GM12878 (cell line): ENCODE measurements at regions not wholly inside any gene's neighbourhood (a gene's known extent, or its start where the extent isn't known, plus 50 kb on each side); places are given as distances from the start of the nearest gene placed in this dataset.

Experiments
- ATAC-seq: fragments of 200-7000 bp; cut with Tn5 transposase; 3 replicates; pipeline ENCODE4 v1.9.1; 2020; ENCODE audit warnings: mild to moderate bottlenecking, moderate library complexity
- BruUV-seq: library from RNA; stranded (reverse); fragments of 400-500 nt; replicated peaks from 2 replicates; lab custom pipeline; 2021; lab: Mats Ljungman, UMichigan
- CTCF ChIA-PET: fragments of 300-600 bp; sonication (Branson Sonifier 250); formaldehyde crosslinking; extraction: SDS; loops from one replicate; lab custom pipeline; 2021; ENCODE audit warnings: inconsistent platforms; lab: Yijun Ruan, JAX
- POLR2A ChIA-PET: fragments of 350-600 bp; formaldehyde crosslinking; extraction: SDS; loops from one replicate; lab custom pipeline; 2021; ENCODE audit warnings: inconsistent platforms; lab: Charles Lee
- RAD21 ChIA-PET: fragments of 300-600 bp; sonication (Branson Sonifier 250); formaldehyde crosslinking; loops from one replicate; lab custom pipeline; 2023; ENCODE audit warnings: antibody characterized with exemption; ENCODE audit not compliant: unreplicated experiment; lab: Charles Lee
- SMC1A ChIA-PET: fragments of 300-600 bp; sonication (Branson Sonifier 250); formaldehyde crosslinking; loops from one replicate; lab custom pipeline; 2023; ENCODE audit not compliant: unreplicated experiment, uncharacterized antibody; lab: Charles Lee
- DNase-seq: peaks from one replicate; pipeline ENCODE4 v3.0.0-alpha.2; 2011; ENCODE audit warnings: low read depth, low spot score
- FAIRE-seq: peaks from 3 replicates; lab custom pipeline; 2011; peaks lifted over from hg19 to GRCh38; lab: Jason Lieb, UNC
- H2AFZ ChIP-seq: 2 replicates; pipeline ENCODE4 v1.6.0; 2011; ENCODE audit warnings: low read depth, low read length, control low read depth; ENCODE audit not compliant: control insufficient read depth
- H3K27ac ChIP-seq: 2 replicates; pipeline ENCODE4 v1.5.1; 2011; ENCODE audit warnings: control low read depth; ENCODE audit not compliant: control insufficient read depth, insufficient read depth
- H3K27me3 ChIP-seq, 2 experiments: replicated peaks in 1 of 2; 2 replicates each; pipeline versions ENCODE4 v1.6.0 to v1.6.1; 2011; ENCODE audit warnings: low read length in 1 of 2; ENCODE audit not compliant: control insufficient read depth in 2 of 2, insufficient read depth in 2 of 2
- H3K36me3 ChIP-seq, 2 experiments: 2 replicates each; pipeline ENCODE4 v1.5.1; 2011; ENCODE audit warnings: low read length in 1 of 2; ENCODE audit not compliant: control insufficient read depth in 2 of 2, insufficient read depth in 2 of 2
- H3K4me1 ChIP-seq: 2 replicates; pipeline ENCODE4 v1.6.1; 2011; ENCODE audit warnings: mild to moderate bottlenecking, low read length, moderate library complexity, mixed read lengths; ENCODE audit not compliant: control insufficient read depth, insufficient read depth
- H3K4me2 ChIP-seq: 2 replicates; pipeline ENCODE4 v1.6.0; 2011; ENCODE audit warnings: control low read depth; ENCODE audit not compliant: control insufficient read depth, insufficient read depth
- H3K4me3 ChIP-seq: fragments of 200-600 bp; sonication (generic); 2 replicates; pipeline ENCODE4 v1.5.1; 2016
- H3K79me2 ChIP-seq: 2 replicates; pipeline ENCODE4 v1.6.0; 2011; ENCODE audit warnings: low read length; ENCODE audit not compliant: control insufficient read depth, insufficient read depth
- H3K9ac ChIP-seq: 2 replicates; pipeline ENCODE4 v1.8.0; 2011; ENCODE audit warnings: low read length, control low read depth, mixed read lengths; ENCODE audit not compliant: control insufficient read depth, insufficient read depth
- H3K9me3 ChIP-seq: replicated peaks from 3 replicates; pipeline ENCODE4 v1.5.1; 2011; ENCODE audit warnings: mild to moderate bottlenecking, low read length; ENCODE audit not compliant: control insufficient read depth, insufficient read depth
- H4K20me1 ChIP-seq: 2 replicates; pipeline ENCODE4 v1.6.0; 2011; ENCODE audit not compliant: control insufficient read depth, insufficient read depth
- CEBPB ChIP-seq, 2 experiments: fragments of 150-350 bp in 1 of 2; IDR thresholded peaks; 2 replicates each; pipeline ENCODE4 v1.6.1; 2012 to 2014; ENCODE audit warnings: low read depth in 2 of 2, low read length in 2 of 2, borderline replicate concordance in 1 of 2, inconsistent platforms in 1 of 2
- MTA2 ChIP-seq: fragments of 450-650 bp; IDR thresholded peaks from 2 replicates; pipeline ENCODE4 v1.6.1; 2016; ENCODE audit warnings: low read depth, mild to moderate bottlenecking, moderate library complexity
- RAD51 ChIP-seq: fragments of 450-650 bp; IDR thresholded peaks from 2 replicates; pipeline ENCODE4 v1.6.1; 2016; ENCODE audit warnings: moderate library complexity, mild to moderate bottlenecking, inconsistent platforms
- SUZ12 ChIP-seq: fragments of 200-600 bp; sonication (generic); IDR thresholded peaks from one replicate; pipeline ENCODE4 v1.6.1; 2018; ENCODE audit warnings: antibody characterized with exemption, mild to moderate bottlenecking; ENCODE audit not compliant: unreplicated experiment
- TARDBP ChIP-seq: IDR thresholded peaks from 2 replicates; pipeline ENCODE4 v1.6.1; 2016; ENCODE audit warnings: borderline replicate concordance
- TCF7 ChIP-seq: IDR thresholded peaks from 2 replicates; pipeline ENCODE4 v1.6.1; 2014; ENCODE audit warnings: antibody characterized with exemption, borderline replicate concordance
- WGBS: methylation state at CpG from one replicate; pipeline ENCODE4 v1.1.6; 2016; ENCODE audit warnings: low lambda C conversion rate; ENCODE audit not compliant: insufficient replicate concordance, insufficient coverage; ENCODE audit errors: missing lambda C conversion rate; 5-methylcytosine and 5-hydroxymethylcytosine counted together
- in situ Hi-C: fragments of 300-500 bp; cut with MboI; formaldehyde crosslinking; loops from 9 replicates; pipeline ENCODE4 v1.14.3; 2018; ENCODE audit warnings: mixed read lengths
- intact Hi-C: fragments of 100-400 bp; cut with micrococcal nuclease; formaldehyde crosslinking; loops from one replicate; pipeline ENCODE4 v1.14.2; 2022; ENCODE audit not compliant: unreplicated experiment
- TF ChIP-seq, protein P1 (sequence below), 3 experiments: IDR thresholded peaks in 2 of 3; conservative IDR thresholded peaks in 1 of 3; 2 replicates each; pipeline ENCODE4 v1.5.1; 2011; ENCODE audit warnings: low read depth in 3 of 3, low read length in 3 of 3, mild to moderate bottlenecking in 3 of 3, control low read depth in 2 of 3, moderate library complexity in 2 of 3, inconsistent platforms in 1 of 3, mixed read lengths in 1 of 3; ENCODE audit not compliant: control insufficient read depth in 2 of 3, insufficient read depth in 1 of 3; ENCODE audit errors: extremely low read depth in 1 of 3

DNA sequence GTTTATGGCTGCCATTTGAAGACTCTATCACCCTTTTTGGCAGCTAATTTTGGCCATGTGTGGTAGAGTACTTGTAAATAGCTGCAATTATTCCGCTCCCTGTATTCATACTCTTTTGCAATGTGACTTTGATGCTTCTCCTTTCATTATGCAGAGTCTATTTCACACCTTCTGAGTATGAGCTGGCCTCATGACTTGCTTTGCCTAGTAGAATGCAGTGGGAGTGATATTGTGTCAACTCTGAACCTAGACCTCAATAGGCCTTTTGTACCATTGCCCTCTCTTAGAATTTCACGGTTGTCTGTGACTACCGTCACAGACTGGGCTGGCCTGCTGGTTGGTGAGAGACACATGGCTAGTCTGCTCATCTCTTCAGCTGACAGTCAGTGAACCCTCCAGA lies 118.8 kb downstream of the DDIT4L start:
- ATAC-seq: peak; percentile 40
- SMC1A ChIA-PET: interaction anchor here (0.9 to 1.3 kb wide), 4 partner anchors 10 to 73 kb away, joined by 3 to 4 read pairs (median 4); no protein-coding TSS in a partner anchor
- no TSS peak for BruUV-seq
- Histone ChIP-seq H3K36me3 (no peaks in the 10 kb centered on the region), H3K4me2 (no peak overlapping the region), H3K9me3 (no peaks in the 10 kb centered on the region; the same call in 2 of the 3 replicates), H3K4me1 (no peaks in the 10 kb centered on the region), H3K27ac (no peak overlapping the region), H3K4me3 (no peak overlapping the region), H3K27me3 (no peaks in the 10 kb centered on the region), H3K9ac (no peak overlapping the region), H2AFZ (no peak overlapping the region), H3K79me2 (no peaks in the 10 kb centered on the region), H4K20me1 (no peaks in the 10 kb centered on the region)
- CTCF ChIA-PET: interaction anchor here (0.8 to 2.8 kb wide), 3 partner anchors 10 to 35 kb away, joined by 3 to 9 read pairs (median 4); no protein-coding TSS in a partner anchor
- in situ Hi-C loops (no loop called here), intact Hi-C loops (no loop called here)
- WGBS: 64% methylated on average over 3 of the region's 3 CpGs
- no peak for FAIRE-seq
- POLR2A ChIA-PET: interaction anchor here (0.6 to 1.2 kb wide), 2 partner anchors 22 to 1574 kb away, joined by 3 to 4 read pairs; no protein-coding TSS in a partner anchor
- no peak for DNase-seq
- RAD21 ChIA-PET: interaction anchor here (0.9 to 1.8 kb wide), 2 partner anchors 9 to 73 kb away, joined by 3 to 5 read pairs; no protein-coding TSS in a partner anchor
- no peak for TF ChIP-seq TCF7
- TF ChIP-seq MTA2: 0 out of 2 replicates have a peak, but pooled peaks have one; percentile 17
- TF ChIP-seq RAD51: no peak
- TF ChIP-seq TARDBP: no peak
- no peak for TF ChIP-seq CEBPB (IDR thresholded peaks at IDR 0.05; ENCODE audit: borderline replicate concordance in 1 of 2, low read depth in 2 of 2, low read length in 2 of 2)
- TF ChIP-seq, protein P1, sequence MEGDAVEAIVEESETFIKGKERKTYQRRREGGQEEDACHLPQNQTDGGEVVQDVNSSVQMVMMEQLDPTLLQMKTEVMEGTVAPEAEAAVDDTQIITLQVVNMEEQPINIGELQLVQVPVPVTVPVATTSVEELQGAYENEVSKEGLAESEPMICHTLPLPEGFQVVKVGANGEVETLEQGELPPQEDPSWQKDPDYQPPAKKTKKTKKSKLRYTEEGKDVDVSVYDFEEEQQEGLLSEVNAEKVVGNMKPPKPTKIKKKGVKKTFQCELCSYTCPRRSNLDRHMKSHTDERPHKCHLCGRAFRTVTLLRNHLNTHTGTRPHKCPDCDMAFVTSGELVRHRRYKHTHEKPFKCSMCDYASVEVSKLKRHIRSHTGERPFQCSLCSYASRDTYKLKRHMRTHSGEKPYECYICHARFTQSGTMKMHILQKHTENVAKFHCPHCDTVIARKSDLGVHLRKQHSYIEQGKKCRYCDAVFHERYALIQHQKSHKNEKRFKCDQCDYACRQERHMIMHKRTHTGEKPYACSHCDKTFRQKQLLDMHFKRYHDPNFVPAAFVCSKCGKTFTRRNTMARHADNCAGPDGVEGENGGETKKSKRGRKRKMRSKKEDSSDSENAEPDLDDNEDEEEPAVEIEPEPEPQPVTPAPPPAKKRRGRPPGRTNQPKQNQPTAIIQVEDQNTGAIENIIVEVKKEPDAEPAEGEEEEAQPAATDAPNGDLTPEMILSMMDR (IDR thresholded peaks at IDR 0.05 in 2 of 3, conservative IDR thresholded peaks at IDR 0.05 in 1 of 3; ENCODE audit: control insufficient read depth in 2 of 3, extremely low read depth in 1 of 3, insufficient read depth in 1 of 3, low read depth in 3 of 3, low read length in 3 of 3): no peak
- TF ChIP-seq SUZ12: no peak
